Vagina (tissue), 2 donors: ENCODE measurements at regions not wholly inside any gene's neighbourhood (a gene's known extent, or its start where the extent isn't known, plus 50 kb on each side); places are given as distances from the start of the nearest gene placed in this dataset.
"Not testable (repeated sequence)": the region's sequence is repeated elsewhere in the genome, so short reads cannot be mapped to it uniquely, and the experiment has no call there.

Source experiments
- POLR2A ChIP-seq, 2 donors: fragments of 450-650 bp; IDR thresholded peaks; one replicate each; pipeline ENCODE4 v1.6.1; 2017; ENCODE audit warnings: antibody characterized with exemption in 2 of 2, mild to moderate bottlenecking in 2 of 2, moderate library complexity in 2 of 2
- POLR2AphosphoS5 ChIP-seq, 2 donors: sonication (generic); formaldehyde crosslinking; IDR thresholded peaks; one replicate each; pipeline ENCODE4 v1.9.0; 2017; ENCODE audit warnings: antibody characterized with exemption in 2 of 2, mild to moderate bottlenecking in 2 of 2, low read depth in 1 of 2; ENCODE audit not compliant: insufficient read depth in 1 of 2
- TF ChIP-seq, protein P1 (sequence below), 3 experiments: fragments of 450-650 bp in 2 of 3; fragments of 200-600 bp in 1 of 3; sonication (generic) in 1 of 3; IDR thresholded peaks; one replicate each; pipeline ENCODE4 v1.5.1; 2017 to 2019; ENCODE audit warnings: antibody characterized with exemption in 3 of 3, mild to moderate bottlenecking in 2 of 3, moderate library complexity in 2 of 3

DNA sequence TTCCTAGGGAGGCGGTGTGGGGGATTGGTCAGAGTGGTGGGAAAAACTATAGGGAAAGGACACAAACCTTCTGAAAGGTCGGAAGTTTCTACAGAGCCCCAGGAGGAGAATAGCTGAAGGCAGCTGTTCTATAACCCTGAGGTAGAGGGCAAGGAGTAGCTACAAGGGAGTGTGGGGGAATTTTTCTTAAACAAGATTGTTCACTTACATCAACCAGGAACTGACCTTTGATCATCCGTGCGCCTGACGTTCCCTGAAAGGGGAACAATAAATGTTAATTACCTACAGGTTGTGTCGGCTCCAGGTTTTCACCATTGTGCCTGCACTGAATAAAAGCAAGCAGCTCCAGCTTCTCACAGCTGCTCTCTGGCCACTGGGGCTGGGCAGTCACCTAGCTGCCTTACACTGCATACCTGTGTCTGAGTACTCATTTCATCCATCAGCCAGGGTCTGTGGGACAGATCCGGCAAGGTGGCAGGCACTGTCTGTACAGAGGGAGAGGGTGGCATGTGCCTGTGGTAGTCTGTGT is 59.3 kb upstream of the IMP4 start:
- TF ChIP-seq, protein P1, sequence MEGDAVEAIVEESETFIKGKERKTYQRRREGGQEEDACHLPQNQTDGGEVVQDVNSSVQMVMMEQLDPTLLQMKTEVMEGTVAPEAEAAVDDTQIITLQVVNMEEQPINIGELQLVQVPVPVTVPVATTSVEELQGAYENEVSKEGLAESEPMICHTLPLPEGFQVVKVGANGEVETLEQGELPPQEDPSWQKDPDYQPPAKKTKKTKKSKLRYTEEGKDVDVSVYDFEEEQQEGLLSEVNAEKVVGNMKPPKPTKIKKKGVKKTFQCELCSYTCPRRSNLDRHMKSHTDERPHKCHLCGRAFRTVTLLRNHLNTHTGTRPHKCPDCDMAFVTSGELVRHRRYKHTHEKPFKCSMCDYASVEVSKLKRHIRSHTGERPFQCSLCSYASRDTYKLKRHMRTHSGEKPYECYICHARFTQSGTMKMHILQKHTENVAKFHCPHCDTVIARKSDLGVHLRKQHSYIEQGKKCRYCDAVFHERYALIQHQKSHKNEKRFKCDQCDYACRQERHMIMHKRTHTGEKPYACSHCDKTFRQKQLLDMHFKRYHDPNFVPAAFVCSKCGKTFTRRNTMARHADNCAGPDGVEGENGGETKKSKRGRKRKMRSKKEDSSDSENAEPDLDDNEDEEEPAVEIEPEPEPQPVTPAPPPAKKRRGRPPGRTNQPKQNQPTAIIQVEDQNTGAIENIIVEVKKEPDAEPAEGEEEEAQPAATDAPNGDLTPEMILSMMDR (IDR thresholded peaks at IDR 0.05): not testable (repeated sequence)
- TF ChIP-seq POLR2AphosphoS5 (IDR thresholded peaks at IDR 0.05; ENCODE audit: insufficient read depth in 1 of 2, low read depth in 1 of 2); POLR2A (IDR thresholded peaks at IDR 0.05): not testable (repeated sequence)
